GM19193 (cell line): ENCODE measurements at regions not wholly inside any gene's neighbourhood (a gene's known extent, or its start where the extent isn't known, plus 50 kb on each side); places are given as distances from the start of the nearest gene placed in this dataset.

Experiments used
- POLR2A ChIP-seq: IDR thresholded peaks from 4 replicates; pipeline ENCODE4 v1.6.1; 2011; ENCODE audit not compliant: insufficient read depth, insufficient read length; ENCODE audit errors: extremely low read depth

- no peak for TF ChIP-seq POLR2A
Observed at GRCh38 chr1:38697387-38697786, 162.2 kb downstream of the RRAGC start.

GRCh38 chr1:38696371-38696770, 163.2 kb downstream of the RRAGC start:
- no peak for TF ChIP-seq POLR2A

GRCh38 chr1:38693759-38694158, 165.8 kb downstream of the RRAGC start:
- TF ChIP-seq POLR2A, result no peak

GRCh38 chr1:38693031-38693430, 166.5 kb downstream of the RRAGC start:
- no peak for TF ChIP-seq POLR2A

- TF ChIP-seq POLR2A, result no peak
Observed at GRCh38 chr1:38690790-38691449, 168.7 kb downstream of the RRAGC start.

- TF ChIP-seq POLR2A, result no peak
Observed at GRCh38 chr1:38686927-38687255, 172.7 kb downstream of the RRAGC start.

- TF ChIP-seq POLR2A, result no peak
Observed at GRCh38 chr1:38686167-38686926, 173.2 kb downstream of the RRAGC start.

- TF ChIP-seq POLR2A, result no peak
Observed at GRCh38 chr1:38685388-38685787, 174.2 kb downstream of the RRAGC start.

GRCh38 chr1:38680801-38681510, 178.6 kb downstream of the RRAGC start:
- no peak for TF ChIP-seq POLR2A

GRCh38 chr1:38677756-38678155, 181.8 kb downstream of the RRAGC start:
- TF ChIP-seq POLR2A, result no peak

- TF ChIP-seq POLR2A, result no peak
Observed at GRCh38 chr1:38677311-38677710, 182.3 kb downstream of the RRAGC start.

GRCh38 chr1:38672692-38673091, 186.9 kb downstream of the RRAGC start:
- no peak for TF ChIP-seq POLR2A

- no peak for TF ChIP-seq POLR2A
Observed at GRCh38 chr1:38671221-38671620, 188.4 kb downstream of the RRAGC start.

- TF ChIP-seq POLR2A, result no peak
Observed at GRCh38 chr1:38670544-38671122, 188.9 kb downstream of the RRAGC start.

- no peak for TF ChIP-seq POLR2A
Observed at GRCh38 chr1:38667626-38668025, 191.9 kb downstream of the RRAGC start.

GRCh38 chr1:38662126-38662525, 197.4 kb downstream of the RRAGC start:
- no peak for TF ChIP-seq POLR2A

- no peak for TF ChIP-seq POLR2A
Observed at GRCh38 chr1:38658883-38659282, 200.7 kb downstream of the RRAGC start.

- no peak for TF ChIP-seq POLR2A
Observed at GRCh38 chr1:38657873-38658272, 201.7 kb downstream of the RRAGC start.
